ENCODE measurements at regions not wholly inside any gene's neighbourhood (a gene's known extent, or its start where the extent isn't known, plus 50 kb on each side); places are given as distances from the start of the nearest gene placed in this dataset.
"Not testable (repeated sequence)": the region's sequence is repeated elsewhere in the genome, so short reads cannot be mapped to it uniquely, and the experiment has no call there.

- not testable (repeated sequence) for H3K36me3 Mint-ChIP-seq; H3K4me3 Mint-ChIP-seq; H3K9me3 Mint-ChIP-seq; ATAC-seq; H3K27ac Mint-ChIP-seq; DNase-seq (ENCODE audit: low spot score in 2 of 2); H3K4me1 Mint-ChIP-seq
Observed at GRCh38 chr5:97234380-97234779, 51.3 kb upstream of the RIOK2 start.

GRCh38 chr5:97242341-97242740, 59.3 kb upstream of the RIOK2 start:
- H3K4me1 Mint-ChIP-seq = no peaks in the 10 kb centered on the region
- no peak for ATAC-seq
- H3K27ac Mint-ChIP-seq = no peak overlapping the region
- H3K4me3 Mint-ChIP-seq = no peak overlapping the region
- peaks cover 4% of the 10 kb centered on the region for H3K9me3 Mint-ChIP-seq
- H3K36me3 Mint-ChIP-seq = no peaks in the 10 kb centered on the region
- no peak for DNase-seq (ENCODE audit: low spot score in 2 of 2)

GRCh38 chr5:97243353-97243752, 60.3 kb upstream of the RIOK2 start:
- Mint-ChIP-seq H3K4me1 (no peaks in the 10 kb centered on the region), H3K4me3 (no peak overlapping the region), H3K36me3 (no peaks in the 10 kb centered on the region), H3K27ac (no peak overlapping the region), H3K9me3 (peaks cover 4% of the 10 kb centered on the region)
- DNase-seq (ENCODE audit: low spot score in 2 of 2) = no peak
- no peak for ATAC-seq

DNA sequence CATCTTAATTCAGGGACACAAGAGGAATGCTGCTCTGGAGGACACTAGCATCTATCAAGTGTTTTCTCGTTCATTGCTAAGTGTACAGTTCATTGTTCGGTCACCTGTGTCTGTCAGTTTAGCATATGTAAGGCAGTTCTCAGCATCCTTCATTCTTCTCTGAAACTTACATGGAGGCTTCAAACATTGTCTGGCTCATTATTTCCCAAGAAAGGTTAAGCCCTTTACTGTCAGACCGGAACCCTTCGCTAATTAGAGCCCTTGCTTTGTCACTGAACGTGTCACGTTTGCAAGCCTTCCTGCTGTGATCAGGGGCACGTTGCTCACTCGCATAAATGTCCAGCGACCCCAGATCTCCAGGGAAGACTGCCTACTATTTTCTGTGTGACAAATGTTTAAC, 62.3 kb upstream of the RIOK2 start:
- Mint-ChIP-seq H3K9me3 (peaks cover 11% of the 10 kb centered on the region), H3K4me3 (no peak overlapping the region), H3K4me1 (no peaks in the 10 kb centered on the region), H3K36me3 (no peaks in the 10 kb centered on the region), H3K27ac (no peak overlapping the region)
- no peak for ATAC-seq
- no peak for DNase-seq (ENCODE audit: low spot score in 2 of 2)

GRCh38 chr5:97250113-97250512, 67.1 kb upstream of the RIOK2 start:
- Mint-ChIP-seq H3K4me1 (no peaks in the 10 kb centered on the region), H3K27ac (no peak overlapping the region), H3K9me3 (peaks cover 11% of the 10 kb centered on the region), H3K36me3 (no peaks in the 10 kb centered on the region), H3K4me3 (no peak overlapping the region)
- DNase-seq (ENCODE audit: low spot score in 2 of 2) (no peak), ATAC-seq (no peak)

GRCh38 chr5:97266076-97266475, 83.0 kb upstream of the RIOK2 start:
- Mint-ChIP-seq H3K4me3 (no peak overlapping the region), H3K4me1 (no peaks in the 10 kb centered on the region), H3K36me3 (no peaks in the 10 kb centered on the region), H3K9me3 (peaks cover 15% of the 10 kb centered on the region), H3K27ac (no peak overlapping the region)
- DNase-seq (ENCODE audit: low spot score in 2 of 2) (no peak), ATAC-seq (no peak)

- H3K4me1 Mint-ChIP-seq = no peaks in the 10 kb centered on the region
- H3K9me3 Mint-ChIP-seq = peaks cover 17% of the 10 kb centered on the region
- no peak overlapping the region for H3K4me3 Mint-ChIP-seq
- ATAC-seq = no peak
- H3K27ac Mint-ChIP-seq = no peak overlapping the region
- H3K36me3 Mint-ChIP-seq = no peaks in the 10 kb centered on the region
- DNase-seq (ENCODE audit: low spot score in 2 of 2) = no peak
Observed at GRCh38 chr5:97266576-97266975, 83.5 kb upstream of the RIOK2 start.

GRCh38 chr5:97267767-97268166, 84.7 kb upstream of the RIOK2 start:
- Mint-ChIP-seq H3K27ac (no peak overlapping the region), H3K9me3 (peaks cover 17% of the 10 kb centered on the region), H3K36me3 (no peaks in the 10 kb centered on the region), H3K4me1 (no peaks in the 10 kb centered on the region), H3K4me3 (no peak overlapping the region)
- no peak for DNase-seq (ENCODE audit: low spot score in 2 of 2)
- ATAC-seq = no peak

DNA sequence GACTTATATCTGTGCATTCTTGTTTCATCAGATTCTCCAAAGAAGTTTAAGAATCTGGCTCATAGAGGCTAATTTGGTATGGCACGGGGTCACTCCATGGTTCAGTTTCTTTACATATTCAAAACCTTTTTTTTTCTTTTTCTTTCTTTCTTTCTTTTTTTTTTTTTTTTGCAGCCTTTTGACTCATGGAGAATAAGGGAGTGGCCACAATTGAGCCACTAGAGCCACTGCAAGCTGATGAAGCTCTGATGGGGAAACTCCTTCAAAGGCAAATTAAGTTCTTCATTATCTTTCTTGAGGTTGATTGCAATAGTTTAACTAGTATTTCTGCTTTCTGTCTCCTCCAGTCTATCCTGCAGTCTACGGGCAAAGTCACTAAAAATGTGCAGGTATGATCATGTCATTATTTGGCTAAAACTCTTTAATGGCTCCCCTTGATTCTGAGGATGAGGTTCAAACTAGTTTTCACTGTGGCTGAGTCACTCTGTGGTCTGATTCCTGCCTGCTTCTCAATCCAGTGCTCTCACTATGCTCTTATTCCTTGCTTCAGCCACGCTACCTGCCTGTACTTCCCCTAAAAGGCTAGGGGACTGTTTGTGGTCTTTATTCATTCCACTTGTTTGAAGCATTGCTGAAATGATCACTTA, 93.5 kb upstream of the RIOK2 start:
- Mint-ChIP-seq H3K36me3 (no peaks in the 10 kb centered on the region), H3K4me3 (no peak overlapping the region), H3K27ac (no peak overlapping the region), H3K9me3 (peaks cover 23% of the 10 kb centered on the region), H3K4me1 (no peaks in the 10 kb centered on the region)
- DNase-seq (ENCODE audit: low spot score in 2 of 2) = no peak
- no peak for ATAC-seq

- Mint-ChIP-seq H3K4me3 (no peak overlapping the region), H3K27ac (no peak overlapping the region), H3K9me3 (peaks cover 43% of the 10 kb centered on the region), H3K36me3 (no peaks in the 10 kb centered on the region), H3K4me1 (no peaks in the 10 kb centered on the region)
- no peak for ATAC-seq
- DNase-seq (ENCODE audit: low spot score in 2 of 2) = no peak
Observed at GRCh38 chr5:97281257-97281656, 98.2 kb upstream of the RIOK2 start.

GRCh38 chr5:97297063-97297703, 114.1 kb upstream of the RIOK2 start:
- no peak for DNase-seq (ENCODE audit: low spot score in 2 of 2)
- H3K27ac Mint-ChIP-seq = no peak overlapping the region
- ATAC-seq = no peak
- H3K4me3 Mint-ChIP-seq = no peak overlapping the region
- H3K4me1 Mint-ChIP-seq = no peaks in the 10 kb centered on the region
- no peaks in the 10 kb centered on the region for H3K36me3 Mint-ChIP-seq
- peaks cover 12% of the 10 kb centered on the region for H3K9me3 Mint-ChIP-seq

DNA sequence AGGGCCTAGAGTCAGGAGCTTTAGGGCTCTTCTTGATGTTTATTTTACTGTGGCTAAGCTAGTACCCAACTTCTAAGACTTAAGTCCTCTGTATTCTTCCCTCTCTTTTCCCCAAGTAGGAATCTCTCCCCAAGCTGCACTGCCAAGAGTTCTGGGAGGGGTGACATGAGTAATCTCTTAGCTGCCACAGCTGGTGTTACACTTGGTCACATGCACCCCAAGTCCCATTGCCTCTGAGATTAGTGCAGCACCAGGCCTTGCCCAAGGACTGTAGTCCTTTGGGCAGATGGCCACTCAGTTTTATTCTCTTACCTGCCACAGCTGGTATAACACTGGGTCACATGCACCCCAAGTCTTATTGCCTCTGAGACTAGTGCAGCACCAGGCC, 114.7 kb upstream of the RIOK2 start:
- Mint-ChIP-seq H3K36me3 (no peaks in the 10 kb centered on the region), H3K4me3 (no peak overlapping the region), H3K9me3 (peaks cover 12% of the 10 kb centered on the region), H3K4me1 (no peaks in the 10 kb centered on the region), H3K27ac (no peak overlapping the region)
- no peak for ATAC-seq
- no peak for DNase-seq (ENCODE audit: low spot score in 2 of 2)

- H3K9me3 Mint-ChIP-seq = peaks cover 26% of the 10 kb centered on the region
- DNase-seq (ENCODE audit: low spot score in 2 of 2); ATAC-seq; H3K36me3 Mint-ChIP-seq; H3K4me1 Mint-ChIP-seq; H3K27ac Mint-ChIP-seq; H3K4me3 Mint-ChIP-seq: not testable (repeated sequence)
Observed at GRCh38 chr5:97301181-97301580, 118.1 kb upstream of the RIOK2 start.

DNA sequence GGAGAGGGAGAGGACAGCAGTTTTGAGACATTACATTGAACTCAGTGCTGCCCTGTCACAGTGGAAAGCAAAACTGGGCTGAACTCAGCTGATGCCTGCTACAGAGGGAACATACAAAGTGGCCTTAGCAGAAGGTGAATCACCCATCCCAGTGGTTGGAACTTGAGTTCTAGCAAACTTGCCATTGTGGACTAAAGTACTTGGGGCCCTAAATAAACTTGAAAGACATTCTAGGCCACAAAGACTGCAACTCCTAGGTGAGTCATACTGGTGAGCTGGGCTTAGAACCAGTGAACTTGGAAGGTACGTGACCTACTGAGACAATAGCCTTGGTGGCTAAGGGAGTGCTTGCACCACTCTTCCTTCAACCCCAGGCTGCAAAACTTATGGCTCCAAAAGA, 155.7 kb upstream of the RIOK2 start:
- DNase-seq (ENCODE audit: low spot score in 2 of 2) (no peak), ATAC-seq (no peak)
- Mint-ChIP-seq H3K36me3 (no peaks in the 10 kb centered on the region), H3K4me3 (no peak overlapping the region), H3K4me1 (no peaks in the 10 kb centered on the region), H3K9me3 (peaks cover 30% of the 10 kb centered on the region), H3K27ac (no peak overlapping the region)

GRCh38 chr5:97355775-97356174, 172.7 kb upstream of the RIOK2 start:
- no peaks in the 10 kb centered on the region for H3K36me3 Mint-ChIP-seq
- ATAC-seq (no peak), DNase-seq (ENCODE audit: low spot score in 2 of 2) (no peak)
- H3K27ac Mint-ChIP-seq = no peak overlapping the region
- H3K9me3 Mint-ChIP-seq = peaks cover 47% of the 10 kb centered on the region
- no peak overlapping the region for H3K4me3 Mint-ChIP-seq
- no peaks in the 10 kb centered on the region for H3K4me1 Mint-ChIP-seq

DNA sequence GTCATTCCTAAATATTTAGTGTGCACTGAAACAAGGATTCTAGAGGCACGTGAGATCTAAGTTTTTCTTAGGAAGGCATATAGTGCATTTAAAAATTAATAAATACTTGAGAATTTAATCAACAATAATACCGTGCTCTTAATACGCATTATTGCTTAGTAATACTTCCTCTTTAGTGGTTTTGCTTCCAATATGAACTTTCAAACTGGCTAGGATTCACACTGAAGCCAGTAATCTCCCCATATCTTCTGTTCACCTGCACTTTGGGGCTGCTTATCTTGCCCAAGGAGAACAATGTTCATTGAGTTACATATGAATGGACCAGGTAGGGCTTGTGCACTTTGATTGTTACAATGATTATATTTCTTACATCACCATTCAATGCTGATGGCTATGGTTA, 180.5 kb upstream of the RIOK2 start:
- no peak overlapping the region for H3K27ac Mint-ChIP-seq
- no peak overlapping the region for H3K4me3 Mint-ChIP-seq

More for the DNA sequence above, 180.5 kb upstream of the RIOK2 start:
- peaks cover 11% of the 10 kb centered on the region for H3K9me3 Mint-ChIP-seq
- DNase-seq (ENCODE audit: low spot score in 2 of 2) (no peak), ATAC-seq (no peak)
- no peaks in the 10 kb centered on the region for H3K36me3 Mint-ChIP-seq
- H3K4me1 Mint-ChIP-seq = no peaks in the 10 kb centered on the region

Data from stimulated activated effector memory CD8-positive, alpha-beta T cell treated with anti-CD3 and anti-CD28 coated beads, Interleukin-12 subunit alpha, Interleukin-12 subunit beta, amount 100 ng/mL, for 72 hours (primary cell).